ENCODE measurements at regions not wholly inside any gene's neighbourhood (a gene's known extent, or its start where the extent isn't known, plus 50 kb on each side); places are given as distances from the start of the nearest gene placed in this dataset.
A peak's percentile ranks its signal among the peaks of the same experiment; 100 is the strongest.

DNA sequence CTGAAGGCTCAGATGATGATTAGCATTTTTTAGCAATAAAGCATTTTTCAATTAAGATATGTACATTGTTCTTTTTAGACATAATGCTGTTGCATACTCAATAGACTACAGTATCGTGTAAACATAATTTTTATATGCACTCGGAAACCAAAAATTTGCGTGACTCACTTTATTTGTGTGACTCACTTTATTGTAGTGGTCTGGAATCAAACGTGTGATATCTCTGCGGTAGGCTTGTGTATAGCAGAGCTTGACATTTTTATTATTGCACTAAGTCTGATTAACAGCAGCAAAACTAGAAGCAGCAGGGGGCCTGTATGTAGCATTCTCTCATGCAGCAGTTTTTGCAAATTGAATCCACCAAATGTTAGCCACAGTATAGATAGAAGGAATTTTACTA, 119.1 kb upstream of the PRDX4 start:
- H3K4me2 ChIP-seq (ENCODE audit: low read length): no peak overlapping the region
- H3K79me2 ChIP-seq (ENCODE audit: control insufficient read depth, insufficient read depth, low read length): no peaks in the 10 kb centered on the region
- H3K79me1 ChIP-seq (ENCODE audit: low read length): no peaks in the 10 kb centered on the region
- no peak overlapping the region for H3K4me3 ChIP-seq (ENCODE audit: low read length)
- H3K36me3 ChIP-seq (ENCODE audit: control insufficient read depth, insufficient read depth, low read length): no peaks in the 10 kb centered on the region
- no peak overlapping the region for H3K27ac ChIP-seq (ENCODE audit: low read depth, low read length)
- DNase-seq: no peak
- H2BK5ac ChIP-seq (ENCODE audit: low read length): no peak overlapping the region
- no peak overlapping the region for H3K9ac ChIP-seq (ENCODE audit: low read length)
- H4K8ac ChIP-seq (ENCODE audit: low read depth, low read length): no peak overlapping the region
- H2BK15ac ChIP-seq (replicated peaks; ENCODE audit: low read depth): no peak overlapping the region
- no peaks in the 10 kb centered on the region for H3K27me3 ChIP-seq (ENCODE audit: insufficient read depth, low read length, poor library complexity)
- no peaks in the 10 kb centered on the region for H3K4me1 ChIP-seq (ENCODE audit: control insufficient read depth, low read depth, low read length)
- H3K18ac ChIP-seq (ENCODE audit: low read length): no peak overlapping the region
- WGBS (ENCODE audit: extremely low coverage, insufficient coverage, low lambda C conversion rate): no CpG with 5 or more reads among the region's 5 CpGs
- no peak overlapping the region for H2BK120ac ChIP-seq (ENCODE audit: low read depth, low read length)
- H3K56ac ChIP-seq (ENCODE audit: low read length): no peak overlapping the region
- H3K4ac ChIP-seq (ENCODE audit: low read depth, low read length): no peak overlapping the region
- H2AK5ac ChIP-seq (ENCODE audit: low read length): no peak overlapping the region
- H3K23ac ChIP-seq (ENCODE audit: low read length): no peak overlapping the region
- no peak overlapping the region for H4K5ac ChIP-seq (ENCODE audit: low read length)

DNA sequence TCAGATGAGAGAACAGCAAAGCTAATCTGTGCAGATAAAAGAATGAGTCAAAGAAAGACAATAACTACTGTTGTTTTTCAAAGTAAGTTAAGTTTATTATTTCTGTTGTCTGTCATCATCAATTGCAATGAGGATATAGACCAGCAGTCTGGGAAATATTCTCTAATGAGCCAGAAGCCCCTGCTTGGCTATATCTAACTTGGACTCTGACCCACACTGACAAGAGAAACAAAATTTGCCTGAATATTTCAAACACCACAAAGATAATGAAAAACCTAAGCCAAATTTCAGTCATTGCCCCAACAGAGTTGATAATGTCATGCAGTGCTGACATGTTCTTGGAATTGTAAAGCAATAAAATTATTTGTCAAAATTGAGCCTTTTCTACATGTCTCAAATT, 115.0 kb upstream of the PRDX4 start:
- H2BK15ac ChIP-seq (replicated peaks; ENCODE audit: low read depth): no peak overlapping the region
- H3K79me1 ChIP-seq (ENCODE audit: low read length): no peaks in the 10 kb centered on the region
- no peak overlapping the region for H3K23ac ChIP-seq (ENCODE audit: low read length)
- H3K4ac ChIP-seq (ENCODE audit: low read depth, low read length): no peak overlapping the region
- no peak overlapping the region for H3K4me3 ChIP-seq (ENCODE audit: low read length)
- no peak overlapping the region for H2AK5ac ChIP-seq (ENCODE audit: low read length)
- no peaks in the 10 kb centered on the region for H3K27me3 ChIP-seq (ENCODE audit: insufficient read depth, low read length, poor library complexity)
- H2BK120ac ChIP-seq (ENCODE audit: low read depth, low read length): no peak overlapping the region
- no peak overlapping the region for H3K18ac ChIP-seq (ENCODE audit: low read length)
- H3K36me3 ChIP-seq (ENCODE audit: control insufficient read depth, insufficient read depth, low read length): no peaks in the 10 kb centered on the region
- no peaks in the 10 kb centered on the region for H3K79me2 ChIP-seq (ENCODE audit: control insufficient read depth, insufficient read depth, low read length)
- H3K56ac ChIP-seq (ENCODE audit: low read length): no peak overlapping the region
- no peak overlapping the region for H2BK5ac ChIP-seq (ENCODE audit: low read length)
- no peak overlapping the region for H3K9ac ChIP-seq (ENCODE audit: low read length)
- H3K27ac ChIP-seq (ENCODE audit: low read depth, low read length): no peak overlapping the region
- no peak overlapping the region for H4K5ac ChIP-seq (ENCODE audit: low read length)
- DNase-seq: no peak
- no peak overlapping the region for H4K8ac ChIP-seq (ENCODE audit: low read depth, low read length)
- H3K4me2 ChIP-seq (ENCODE audit: low read length): no peak overlapping the region
- no peaks in the 10 kb centered on the region for H3K4me1 ChIP-seq (ENCODE audit: control insufficient read depth, low read depth, low read length)

DNA sequence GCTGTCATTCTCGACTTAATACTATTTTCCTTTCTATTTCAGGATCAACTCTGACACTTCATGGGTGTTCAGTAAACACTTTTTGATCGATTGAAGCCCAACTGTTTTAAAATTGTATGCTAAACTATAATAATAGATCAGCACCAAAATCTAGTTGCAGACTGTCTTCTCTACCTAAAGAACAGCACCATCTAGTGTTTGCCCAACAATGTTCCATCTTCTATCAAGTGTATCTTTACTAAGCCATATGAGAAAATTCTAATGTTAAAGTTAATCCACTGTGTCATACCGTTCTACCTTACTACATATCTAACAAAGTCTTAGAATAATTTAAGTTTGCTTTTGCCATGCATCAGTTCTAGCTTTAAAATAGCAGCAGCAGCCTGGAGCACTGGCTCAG, 113.0 kb upstream of the PRDX4 start:
- no CpG with 5 or more reads among the region's 3 CpGs for WGBS (ENCODE audit: extremely low coverage, insufficient coverage, low lambda C conversion rate)

DNA sequence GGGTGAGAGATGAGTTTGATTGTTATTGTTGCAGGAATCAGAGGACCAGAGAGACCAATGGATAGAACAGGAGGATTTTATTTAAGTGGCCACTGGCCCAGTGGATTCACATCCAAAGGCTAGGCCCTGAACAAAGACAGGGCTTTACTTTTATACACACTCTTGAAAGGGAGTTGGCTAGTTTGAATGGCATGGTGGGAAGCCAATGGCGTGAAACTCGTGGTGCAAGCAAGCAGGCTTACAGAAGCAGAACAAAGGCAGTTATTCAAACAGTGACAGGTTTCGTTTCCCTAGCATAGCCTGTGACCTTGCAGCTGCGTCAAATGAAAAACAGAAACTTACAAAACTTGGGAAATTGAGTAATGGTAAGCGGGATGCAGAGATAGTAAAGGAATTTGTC, 110.2 kb upstream of the PRDX4 start:
- H3K4me3 ChIP-seq (ENCODE audit: low read length): no peak overlapping the region
- no CpG with 5 or more reads among the region's 5 CpGs for WGBS (ENCODE audit: extremely low coverage, insufficient coverage, low lambda C conversion rate)
- H3K36me3 ChIP-seq (ENCODE audit: control insufficient read depth, insufficient read depth, low read length): no peaks in the 10 kb centered on the region
- no peak overlapping the region for H3K4ac ChIP-seq (ENCODE audit: low read depth, low read length)
- no peak for DNase-seq
- no peak overlapping the region for H2BK120ac ChIP-seq (ENCODE audit: low read depth, low read length)
- no peak overlapping the region for H3K9ac ChIP-seq (ENCODE audit: low read length)
- no peaks in the 10 kb centered on the region for H3K27me3 ChIP-seq (ENCODE audit: insufficient read depth, low read length, poor library complexity)
- H3K79me1 ChIP-seq (ENCODE audit: low read length): no peaks in the 10 kb centered on the region
- no peak overlapping the region for H4K8ac ChIP-seq (ENCODE audit: low read depth, low read length)
- H2BK5ac ChIP-seq (ENCODE audit: low read length): no peak overlapping the region
- no peak overlapping the region for H4K5ac ChIP-seq (ENCODE audit: low read length)
- H2AK5ac ChIP-seq (ENCODE audit: low read length): no peak overlapping the region
- H3K4me1 ChIP-seq (ENCODE audit: control insufficient read depth, low read depth, low read length): no peaks in the 10 kb centered on the region
- no peaks in the 10 kb centered on the region for H3K79me2 ChIP-seq (ENCODE audit: control insufficient read depth, insufficient read depth, low read length)
- no peak overlapping the region for H3K4me2 ChIP-seq (ENCODE audit: low read length)
- no peak overlapping the region for H3K23ac ChIP-seq (ENCODE audit: low read length)
- H3K18ac ChIP-seq (ENCODE audit: low read length): no peak overlapping the region
- H3K27ac ChIP-seq (ENCODE audit: low read depth, low read length): no peak overlapping the region
- H3K56ac ChIP-seq (ENCODE audit: low read length): no peak overlapping the region
- no peak overlapping the region for H2BK15ac ChIP-seq (replicated peaks; ENCODE audit: low read depth)

More for the DNA sequence above, 113.0 kb upstream of the PRDX4 start:
- H2AK5ac ChIP-seq (ENCODE audit: low read length): no peak overlapping the region
- no peak overlapping the region for H3K27ac ChIP-seq (ENCODE audit: low read depth, low read length)
- H3K18ac ChIP-seq (ENCODE audit: low read length): no peak overlapping the region
- H2BK15ac ChIP-seq (replicated peaks; ENCODE audit: low read depth): no peak overlapping the region
- H2BK5ac ChIP-seq (ENCODE audit: low read length): no peak overlapping the region
- no peak overlapping the region for H4K5ac ChIP-seq (ENCODE audit: low read length)
- no peak overlapping the region for H3K23ac ChIP-seq (ENCODE audit: low read length)
- no peak overlapping the region for H2BK120ac ChIP-seq (ENCODE audit: low read depth, low read length)
- no peak overlapping the region for H4K8ac ChIP-seq (ENCODE audit: low read depth, low read length)
- no peak overlapping the region for H3K4ac ChIP-seq (ENCODE audit: low read depth, low read length)
- H3K56ac ChIP-seq (ENCODE audit: low read length): no peak overlapping the region
- no peaks in the 10 kb centered on the region for H3K4me1 ChIP-seq (ENCODE audit: control insufficient read depth, low read depth, low read length)
- H3K79me2 ChIP-seq (ENCODE audit: control insufficient read depth, insufficient read depth, low read length): no peaks in the 10 kb centered on the region
- H3K4me2 ChIP-seq (ENCODE audit: low read length): no peak overlapping the region
- no peak overlapping the region for H3K4me3 ChIP-seq (ENCODE audit: low read length)
- no peaks in the 10 kb centered on the region for H3K36me3 ChIP-seq (ENCODE audit: control insufficient read depth, insufficient read depth, low read length)
- no peaks in the 10 kb centered on the region for H3K27me3 ChIP-seq (ENCODE audit: insufficient read depth, low read length, poor library complexity)
- no peak overlapping the region for H3K9ac ChIP-seq (ENCODE audit: low read length)
- no peaks in the 10 kb centered on the region for H3K79me1 ChIP-seq (ENCODE audit: low read length)
- peak; percentile 36 for DNase-seq

DNA sequence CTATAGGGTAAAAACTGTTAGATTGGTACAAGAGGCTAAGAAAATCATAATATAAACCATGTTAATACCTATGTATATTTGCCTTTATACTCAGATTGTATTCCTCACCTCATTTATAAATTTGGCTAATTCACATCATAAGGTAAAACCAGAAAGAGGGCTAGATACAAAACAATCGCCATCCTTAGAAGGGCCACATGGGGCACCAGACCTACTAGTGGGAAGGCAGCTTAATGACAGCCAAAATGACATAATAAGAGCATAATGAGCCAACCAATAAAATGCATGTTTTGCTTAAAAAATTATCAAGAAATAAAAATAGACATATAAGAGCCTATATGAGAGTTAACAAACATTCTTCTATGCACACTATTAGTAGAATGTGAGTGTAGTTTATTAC, 107.3 kb upstream of the PRDX4 start:
- H3K23ac ChIP-seq (ENCODE audit: low read length): no peak overlapping the region
- no peak overlapping the region for H3K4me3 ChIP-seq (ENCODE audit: low read length)
- H3K4me2 ChIP-seq (ENCODE audit: low read length): no peak overlapping the region
- no peak overlapping the region for H2BK15ac ChIP-seq (replicated peaks; ENCODE audit: low read depth)
- no peak overlapping the region for H4K5ac ChIP-seq (ENCODE audit: low read length)
- H3K4me1 ChIP-seq (ENCODE audit: control insufficient read depth, low read depth, low read length): no peaks in the 10 kb centered on the region
- no peak overlapping the region for H3K56ac ChIP-seq (ENCODE audit: low read length)
- H3K36me3 ChIP-seq (ENCODE audit: control insufficient read depth, insufficient read depth, low read length): no peaks in the 10 kb centered on the region
- H3K79me1 ChIP-seq (ENCODE audit: low read length): no peaks in the 10 kb centered on the region
- H4K8ac ChIP-seq (ENCODE audit: low read depth, low read length): no peak overlapping the region
- WGBS (ENCODE audit: extremely low coverage, insufficient coverage, low lambda C conversion rate): no CpG with 5 or more reads among the region's 1 CpG
- no peak overlapping the region for H2BK5ac ChIP-seq (ENCODE audit: low read length)
- no peak overlapping the region for H2AK5ac ChIP-seq (ENCODE audit: low read length)
- peak; percentile 10 for DNase-seq
- no peak overlapping the region for H3K27ac ChIP-seq (ENCODE audit: low read depth, low read length)
- no peak overlapping the region for H3K9ac ChIP-seq (ENCODE audit: low read length)
- H3K79me2 ChIP-seq (ENCODE audit: control insufficient read depth, insufficient read depth, low read length): no peaks in the 10 kb centered on the region
- no peak overlapping the region for H2BK120ac ChIP-seq (ENCODE audit: low read depth, low read length)
- H3K27me3 ChIP-seq (ENCODE audit: insufficient read depth, low read length, poor library complexity): no peaks in the 10 kb centered on the region
- no peak overlapping the region for H3K4ac ChIP-seq (ENCODE audit: low read depth, low read length)
- no peak overlapping the region for H3K18ac ChIP-seq (ENCODE audit: low read length)

DNA sequence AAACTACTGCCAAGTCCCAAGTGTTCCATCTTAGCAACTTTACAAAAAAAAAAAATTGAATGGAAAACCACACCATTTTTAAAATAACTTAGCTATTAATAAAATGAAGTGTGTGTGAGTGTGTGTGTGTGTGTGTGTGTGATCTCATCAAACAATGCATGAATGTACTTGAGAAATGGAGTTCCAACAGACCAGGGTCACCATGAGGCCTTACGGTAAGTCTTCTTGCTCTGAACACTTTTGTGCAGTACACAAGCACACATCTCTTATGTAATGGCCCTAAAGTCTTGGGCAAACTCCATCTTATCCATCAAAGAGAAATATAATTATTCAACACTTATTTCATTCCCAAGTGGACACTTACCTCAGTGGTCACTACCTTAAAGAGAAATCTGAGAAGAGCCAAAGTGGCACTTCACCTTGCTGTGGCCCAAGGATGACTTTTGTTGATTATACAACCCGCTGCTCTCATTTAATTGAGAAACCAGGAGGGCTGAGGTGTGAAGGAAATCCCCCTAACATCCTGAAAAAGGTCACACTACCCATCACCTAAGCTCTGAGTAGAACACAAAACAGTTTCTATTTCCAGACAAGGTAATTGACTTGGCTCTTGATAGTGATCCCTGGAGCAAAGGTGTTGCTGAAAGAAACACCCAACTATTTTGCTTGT, 96.5 kb upstream of the PRDX4 start:
- no peak overlapping the region for H2AK5ac ChIP-seq (ENCODE audit: low read length)
- no CpG with 5 or more reads among the region's 2 CpGs for WGBS (ENCODE audit: extremely low coverage, insufficient coverage, low lambda C conversion rate)
- H3K36me3 ChIP-seq (ENCODE audit: control insufficient read depth, insufficient read depth, low read length): no peaks in the 10 kb centered on the region
- no peaks in the 10 kb centered on the region for H3K27me3 ChIP-seq (ENCODE audit: insufficient read depth, low read length, poor library complexity)
- H3K4me2 ChIP-seq (ENCODE audit: low read length): no peak overlapping the region
- no peaks in the 10 kb centered on the region for H3K4me1 ChIP-seq (ENCODE audit: control insufficient read depth, low read depth, low read length)
- no peak overlapping the region for H3K4ac ChIP-seq (ENCODE audit: low read depth, low read length)
- no peak overlapping the region for H3K56ac ChIP-seq (ENCODE audit: low read length)
- no peak overlapping the region for H2BK15ac ChIP-seq (replicated peaks; ENCODE audit: low read depth)
- no peak overlapping the region for H4K5ac ChIP-seq (ENCODE audit: low read length)
- H3K4me3 ChIP-seq (ENCODE audit: low read length): no peak overlapping the region
- no peaks in the 10 kb centered on the region for H3K79me2 ChIP-seq (ENCODE audit: control insufficient read depth, insufficient read depth, low read length)
- H3K79me1 ChIP-seq (ENCODE audit: low read length): no peaks in the 10 kb centered on the region
- H4K8ac ChIP-seq (ENCODE audit: low read depth, low read length): no peak overlapping the region
- no peak overlapping the region for H3K27ac ChIP-seq (ENCODE audit: low read depth, low read length)
- no peak overlapping the region for H2BK5ac ChIP-seq (ENCODE audit: low read length)
- no peak overlapping the region for H2BK120ac ChIP-seq (ENCODE audit: low read depth, low read length)
- H3K18ac ChIP-seq (ENCODE audit: low read length): no peak overlapping the region
- H3K9ac ChIP-seq (ENCODE audit: low read length): no peak overlapping the region
- no peak for DNase-seq
- no peak overlapping the region for H3K23ac ChIP-seq (ENCODE audit: low read length)

All from mesendoderm (in vitro differentiated cells).